GM13977 (cell line): ENCODE measurements at regions not wholly inside any gene's neighbourhood (a gene's known extent, or its start where the extent isn't known, plus 50 kb on each side); places are given as distances from the start of the nearest gene placed in this dataset.

Source experiments
- DNase-seq: peaks from one replicate; pipeline ENCODE4 v3.0.0; 2012; ENCODE audit warnings: low spot score
- in situ Hi-C: fragments of 300-500 bp; cut with MboI; formaldehyde crosslinking; loops from one replicate; pipeline ENCODE4 v1.12.0; 2022; ENCODE audit warnings: low sequenced_read_pairs, low pct_unique_long_range_greater_than_20kb, mixed read lengths, inconsistent platforms; ENCODE audit not compliant: unreplicated experiment
- TF ChIP-seq, protein P1 (sequence below): IDR thresholded peaks from 2 replicates; pipeline ENCODE4 v1.5.1; 2012; ENCODE audit warnings: mild to moderate bottlenecking, control low read depth; ENCODE audit not compliant: insufficient read depth; ENCODE audit errors: extremely low read depth, missing control alignments

- no peak for DNase-seq
- TF ChIP-seq, protein P1, sequence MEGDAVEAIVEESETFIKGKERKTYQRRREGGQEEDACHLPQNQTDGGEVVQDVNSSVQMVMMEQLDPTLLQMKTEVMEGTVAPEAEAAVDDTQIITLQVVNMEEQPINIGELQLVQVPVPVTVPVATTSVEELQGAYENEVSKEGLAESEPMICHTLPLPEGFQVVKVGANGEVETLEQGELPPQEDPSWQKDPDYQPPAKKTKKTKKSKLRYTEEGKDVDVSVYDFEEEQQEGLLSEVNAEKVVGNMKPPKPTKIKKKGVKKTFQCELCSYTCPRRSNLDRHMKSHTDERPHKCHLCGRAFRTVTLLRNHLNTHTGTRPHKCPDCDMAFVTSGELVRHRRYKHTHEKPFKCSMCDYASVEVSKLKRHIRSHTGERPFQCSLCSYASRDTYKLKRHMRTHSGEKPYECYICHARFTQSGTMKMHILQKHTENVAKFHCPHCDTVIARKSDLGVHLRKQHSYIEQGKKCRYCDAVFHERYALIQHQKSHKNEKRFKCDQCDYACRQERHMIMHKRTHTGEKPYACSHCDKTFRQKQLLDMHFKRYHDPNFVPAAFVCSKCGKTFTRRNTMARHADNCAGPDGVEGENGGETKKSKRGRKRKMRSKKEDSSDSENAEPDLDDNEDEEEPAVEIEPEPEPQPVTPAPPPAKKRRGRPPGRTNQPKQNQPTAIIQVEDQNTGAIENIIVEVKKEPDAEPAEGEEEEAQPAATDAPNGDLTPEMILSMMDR: no peak
- in situ Hi-C loops: no loop called here
Measured at GRCh38 chr5:89087551-89088318, 204.8 kb upstream of the MEF2C start.

- TF ChIP-seq, protein P1: no peak
- in situ Hi-C loops: no loop called here
Measured at GRCh38 chr5:89087128-89087527, 204.1 kb upstream of the MEF2C start.

DNA sequence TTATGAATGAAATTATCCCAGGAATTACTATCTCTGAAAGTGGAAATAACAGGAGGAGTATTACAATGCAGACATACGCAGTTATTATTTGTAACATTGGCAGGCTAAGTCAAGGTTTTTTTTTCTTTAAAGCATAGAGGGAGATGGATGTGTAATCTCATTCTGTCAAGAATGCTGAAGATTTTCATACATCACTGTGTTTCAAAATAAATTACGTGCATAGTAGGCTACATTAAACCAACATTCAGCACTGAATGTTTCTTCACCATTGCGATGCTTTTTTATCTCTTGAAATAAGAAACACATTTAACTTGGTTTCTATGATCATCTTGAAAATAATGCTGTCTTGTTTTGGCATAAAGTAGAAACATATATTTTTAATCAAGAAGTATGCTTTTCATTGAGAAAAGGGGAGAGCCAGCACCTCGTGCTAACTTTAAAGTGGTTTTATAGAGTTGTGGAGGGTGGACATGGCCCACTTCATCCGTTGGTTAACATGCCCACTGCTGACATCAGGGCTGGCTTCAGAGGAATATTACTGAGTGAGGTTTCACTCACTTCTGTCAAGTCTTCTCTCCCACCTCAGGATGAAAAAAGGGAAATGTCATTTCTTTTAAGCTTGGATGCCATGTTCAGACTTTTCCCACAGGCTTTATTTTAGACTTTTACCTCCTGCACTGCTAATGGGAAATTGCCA lies 203.6 kb upstream of the MEF2C start:
- in situ Hi-C loops: no loop called here
- DNase-seq: no peak
- TF ChIP-seq, protein P1: no peak

More at GRCh38 chr5:89087128-89087527, 204.1 kb upstream of the MEF2C start:
- peak; percentile 21 for DNase-seq

DNA sequence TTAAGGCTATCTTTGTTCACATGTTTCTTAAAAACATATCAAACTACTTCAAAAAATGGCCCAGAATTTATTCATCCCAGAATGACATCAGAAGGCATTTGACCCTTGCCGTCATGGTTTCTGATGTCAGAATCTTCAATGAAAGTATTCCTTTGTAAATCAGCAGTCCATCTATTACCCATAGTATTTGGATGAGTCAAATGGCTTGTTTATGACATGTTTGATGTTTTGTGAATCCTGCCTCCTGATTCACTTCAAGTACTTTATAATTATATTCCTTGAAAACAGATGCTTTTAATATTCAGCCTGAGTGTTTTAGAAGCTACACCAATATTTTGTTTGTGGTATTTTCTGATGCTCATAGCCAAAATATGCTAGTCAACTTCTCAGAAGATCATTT lies 200.8 kb upstream of the MEF2C start:
- DNase-seq: no peak
- TF ChIP-seq, protein P1: no peak

DNA sequence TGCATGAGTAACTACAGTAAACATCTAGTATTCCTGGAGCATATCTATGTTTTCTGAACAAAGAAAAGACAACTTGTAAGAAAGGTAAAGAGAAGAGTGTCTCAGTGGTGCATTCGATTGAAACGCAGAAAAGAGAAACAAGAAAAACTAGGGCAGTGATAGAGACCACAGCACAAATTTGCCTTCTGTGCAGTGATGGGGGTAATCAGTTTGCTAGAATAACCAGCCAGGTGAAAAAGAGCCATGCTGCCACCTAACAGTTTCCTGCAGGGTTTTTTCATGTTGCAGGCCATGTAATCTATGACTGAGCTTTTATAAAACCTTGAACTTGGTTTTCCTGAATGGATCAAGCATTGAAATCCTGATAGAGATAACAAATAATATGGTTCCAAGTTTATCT lies 198.4 kb upstream of the MEF2C start:
- in situ Hi-C loops: no loop called here
- no peak for DNase-seq
- TF ChIP-seq, protein P1: no peak

More for the DNA sequence above, 200.8 kb upstream of the MEF2C start:
- in situ Hi-C loops: no loop called here

DNA sequence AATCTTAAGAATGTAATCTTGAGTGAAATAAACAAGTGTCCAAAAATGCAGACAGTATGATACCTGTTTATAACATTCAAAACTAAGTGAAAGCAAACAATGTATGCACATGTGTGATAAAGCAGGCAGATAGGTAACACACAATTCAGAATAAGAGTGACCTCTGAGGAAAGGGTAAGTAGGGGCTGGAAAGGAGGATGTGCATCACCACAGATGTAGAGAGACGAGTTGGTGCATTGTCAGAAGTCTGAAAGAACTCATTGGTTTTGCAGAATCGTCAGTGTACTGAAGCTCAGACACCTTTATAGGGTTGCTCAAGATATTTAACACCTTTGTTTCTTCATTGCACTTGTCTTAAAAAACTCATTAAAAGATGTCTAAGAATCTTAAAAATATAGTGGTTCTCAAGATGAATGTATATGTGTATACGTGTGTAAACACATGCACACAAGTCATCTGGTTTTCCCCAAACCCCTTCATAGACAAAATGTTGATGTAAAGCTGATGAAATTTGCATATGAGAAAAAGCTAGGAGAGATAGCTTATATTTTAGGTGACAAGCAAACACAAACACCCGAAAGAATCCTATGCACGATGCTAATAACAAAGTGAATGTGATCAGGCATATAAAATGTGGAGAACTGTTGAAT lies 197.6 kb upstream of the MEF2C start:
- no peak for DNase-seq
- TF ChIP-seq, protein P1: no peak
- in situ Hi-C loops: no loop called here
